ENCODE measurements at regions not wholly inside any gene's neighbourhood (a gene's known extent, or its start where the extent isn't known, plus 50 kb on each side); places are given as distances from the start of the nearest gene placed in this dataset.

DNA sequence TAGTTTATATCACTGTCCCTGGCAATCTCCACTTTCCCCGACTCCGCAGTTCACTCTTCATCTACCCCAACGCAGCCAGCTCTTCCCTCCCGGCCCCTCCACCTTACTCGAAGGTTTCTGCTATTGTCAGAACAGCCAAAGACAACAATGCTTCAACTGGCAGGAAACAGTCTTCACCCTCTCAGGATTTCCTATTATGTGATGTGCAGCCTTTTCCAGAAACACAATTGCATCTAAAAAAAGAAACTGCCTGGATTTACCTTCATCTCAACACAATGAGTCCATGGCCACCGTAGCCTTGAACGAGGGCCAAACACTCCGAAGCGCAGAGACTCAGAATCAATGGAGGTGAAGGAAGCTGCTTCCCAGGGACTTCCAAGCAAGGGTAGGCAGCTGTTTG lies 182.1 kb upstream of the TSC22D2 start:
- H3K79me1 ChIP-seq (ENCODE audit: low read depth, low read length) = no peaks in the 10 kb centered on the region
- no peak overlapping the region for H3K23ac ChIP-seq (ENCODE audit: low read depth, low read length, poor library complexity)
- H3K18ac ChIP-seq (ENCODE audit: low read length) = no peak overlapping the region
- no peak overlapping the region for H3K4ac ChIP-seq (ENCODE audit: low read length)
- H3K27me3 ChIP-seq (ENCODE audit: control insufficient read depth in 3 of 3, insufficient read depth in 3 of 3, low read depth in 1 of 3, low read length in 3 of 3) = peaks cover 0 to 4% (median 0%) of the 10 kb centered on the region in 3 experiments
- no peak overlapping the region for H2BK12ac ChIP-seq (ENCODE audit: low read length)
- no peak overlapping the region for H4K91ac ChIP-seq (ENCODE audit: low read depth, low read length, poor library complexity)
- H3K4me2 ChIP-seq (ENCODE audit: insufficient read depth, low read length, poor library complexity, severe bottlenecking) = no peak overlapping the region
- no peak overlapping the region for H3K27ac ChIP-seq (replicated peaks; ENCODE audit: low read length)
- WGBS, 2 donors (ENCODE audit: extremely low coverage in 2 of 2, insufficient read length in 2 of 2, insufficient replicate concordance in 1 of 2) = no CpG with 5 or more reads among the region's 9 CpGs
- H3K9me3 ChIP-seq (replicated peaks in 1 of 2; ENCODE audit: control insufficient read depth in 2 of 2, insufficient read depth in 1 of 2, low read depth in 1 of 2, low read length in 2 of 2) = no peaks in the 10 kb centered on the region
- H3K4me1 ChIP-seq (ENCODE audit: control insufficient read depth in 2 of 2, insufficient read depth in 1 of 2, low read depth in 1 of 2, low read length in 2 of 2) = peaks cover 10 to 12% of the 10 kb centered on the region in 2 donors
- H4K8ac ChIP-seq (ENCODE audit: low read depth, low read length) = no peak overlapping the region
- H2AK5ac ChIP-seq (ENCODE audit: low read depth, low read length) = no peak overlapping the region
- no peak overlapping the region for H3K14ac ChIP-seq (ENCODE audit: low read length)
- no peaks in the 10 kb centered on the region for H3K36me3 ChIP-seq (replicated peaks in 1 of 2; ENCODE audit: control insufficient read depth in 2 of 2, insufficient read depth in 2 of 2, low read length in 2 of 2)
- H2BK120ac ChIP-seq (ENCODE audit: low read depth, low read length) = no peak overlapping the region
- H3K4me3 ChIP-seq (ENCODE audit: low read length in 2 of 2) = no peak overlapping the region
- H2AFZ ChIP-seq (ENCODE audit: low read length) = peak overlapping the region; percentile 31
- H3K9ac ChIP-seq (ENCODE audit: low read depth, low read length, poor library complexity) = no peak overlapping the region
- no peak for DNase-seq (ENCODE audit: low spot score)
- no peak overlapping the region for H2BK15ac ChIP-seq (ENCODE audit: low read length)
- H2BK5ac ChIP-seq (ENCODE audit: low read length) = no peak overlapping the region

DNA sequence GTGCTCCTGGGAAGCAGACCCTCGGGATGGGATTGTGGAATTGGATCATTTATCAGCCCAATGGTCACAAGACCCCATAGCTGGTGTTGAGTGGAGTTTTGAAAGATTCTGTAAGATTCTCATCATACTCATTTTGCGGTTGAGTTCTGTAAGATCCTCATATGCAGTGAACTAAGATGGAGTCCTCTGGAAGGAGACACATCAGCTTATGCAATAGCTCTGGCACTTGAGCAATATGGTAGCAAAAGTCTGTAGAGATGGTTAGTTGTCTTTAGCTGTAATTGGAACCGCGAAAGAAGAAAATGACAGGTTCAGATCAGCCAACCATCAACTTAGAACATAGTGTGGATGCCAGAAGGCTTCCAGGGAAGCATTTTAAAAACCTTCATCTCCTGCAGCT lies 184.5 kb upstream of the TSC22D2 start:
- Histone ChIP-seq H3K27me3 (ENCODE audit: control insufficient read depth in 3 of 3, insufficient read depth in 3 of 3, low read depth in 1 of 3, low read length in 3 of 3) (peaks cover 0 to 4% (median 0%) of the 10 kb centered on the region in 3 experiments), H2BK5ac (ENCODE audit: low read length) (no peak overlapping the region), H3K4me3 (ENCODE audit: low read length in 2 of 2) (no peak overlapping the region), H3K4me1 (ENCODE audit: control insufficient read depth in 2 of 2, insufficient read depth in 1 of 2, low read depth in 1 of 2, low read length in 2 of 2) (peaks cover 11 to 12% of the 10 kb centered on the region in 2 donors), H3K27ac (replicated peaks; ENCODE audit: low read length) (no peak overlapping the region), H3K14ac (ENCODE audit: low read length) (no peak overlapping the region), H2BK15ac (ENCODE audit: low read length) (no peak overlapping the region), H4K91ac (ENCODE audit: low read depth, low read length, poor library complexity) (no peak overlapping the region), H3K36me3 (replicated peaks in 1 of 2; ENCODE audit: control insufficient read depth in 2 of 2, insufficient read depth in 2 of 2, low read length in 2 of 2) (no peaks in the 10 kb centered on the region), H2BK120ac (ENCODE audit: low read depth, low read length) (no peak overlapping the region), H3K23ac (ENCODE audit: low read depth, low read length, poor library complexity) (no peak overlapping the region), H2AFZ (ENCODE audit: low read length) (no peak overlapping the region), H3K79me1 (ENCODE audit: low read depth, low read length) (no peaks in the 10 kb centered on the region), H3K18ac (ENCODE audit: low read length) (no peak overlapping the region), H3K9me3 (replicated peaks in 1 of 2; ENCODE audit: control insufficient read depth in 2 of 2, insufficient read depth in 1 of 2, low read depth in 1 of 2, low read length in 2 of 2) (no peaks in the 10 kb centered on the region), H2AK5ac (ENCODE audit: low read depth, low read length) (no peak overlapping the region), H2BK12ac (ENCODE audit: low read length) (no peak overlapping the region), H3K4me2 (ENCODE audit: insufficient read depth, low read length, poor library complexity, severe bottlenecking) (no peak overlapping the region), H3K9ac (ENCODE audit: low read depth, low read length, poor library complexity) (no peak overlapping the region), H4K8ac (ENCODE audit: low read depth, low read length) (no peak overlapping the region), H3K4ac (ENCODE audit: low read length) (no peak overlapping the region)
- no peak for DNase-seq (ENCODE audit: low spot score)
- no CpG with 5 or more reads among the region's 4 CpGs for WGBS, 2 donors (ENCODE audit: extremely low coverage in 2 of 2, insufficient read length in 2 of 2, insufficient replicate concordance in 1 of 2)

DNA sequence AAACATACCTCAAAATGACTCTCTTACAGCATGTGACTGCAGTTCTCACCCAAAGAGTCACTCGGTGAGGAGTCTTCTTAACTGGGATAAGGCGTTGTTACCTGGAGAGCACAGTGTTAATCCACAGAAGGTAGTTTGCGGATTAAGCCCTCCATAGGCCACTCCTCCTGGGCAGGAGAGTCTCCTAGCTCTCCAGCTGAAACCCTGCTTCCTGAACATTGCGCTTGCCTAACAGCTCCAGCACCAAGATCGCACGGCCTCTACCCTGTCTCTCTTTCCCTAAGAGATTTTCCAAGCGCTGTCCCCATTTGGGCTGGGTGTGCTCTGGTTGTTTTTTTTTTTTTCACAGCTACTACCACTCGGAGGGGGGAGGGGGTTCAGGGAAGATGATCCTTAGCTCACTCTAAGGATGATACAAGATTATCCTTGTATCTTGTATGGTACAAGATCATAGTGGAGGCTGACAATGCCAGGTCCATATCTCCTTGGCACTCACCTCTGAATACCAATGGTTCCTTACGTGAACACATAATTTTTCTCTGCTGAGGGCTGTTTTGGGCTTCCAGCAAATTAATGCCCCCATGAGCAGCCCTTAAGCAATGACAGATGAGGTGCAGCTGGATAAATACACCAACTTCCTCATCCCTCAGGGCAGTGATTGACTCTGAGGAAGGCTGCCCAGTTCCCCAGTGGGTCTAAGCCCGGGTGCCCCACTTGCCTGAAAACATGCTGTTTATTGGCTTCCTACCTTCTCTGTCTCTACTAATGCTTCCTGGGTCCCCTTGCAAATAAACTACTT lies 185.2 kb upstream of the TSC22D2 start:
- peaks cover under 1 to 2% of the 10 kb centered on the region in 2 donors for H3K9me3 ChIP-seq (replicated peaks in 1 of 2; ENCODE audit: control insufficient read depth in 2 of 2, insufficient read depth in 1 of 2, low read depth in 1 of 2, low read length in 2 of 2)
- no peak for DNase-seq (ENCODE audit: low spot score)

DNA sequence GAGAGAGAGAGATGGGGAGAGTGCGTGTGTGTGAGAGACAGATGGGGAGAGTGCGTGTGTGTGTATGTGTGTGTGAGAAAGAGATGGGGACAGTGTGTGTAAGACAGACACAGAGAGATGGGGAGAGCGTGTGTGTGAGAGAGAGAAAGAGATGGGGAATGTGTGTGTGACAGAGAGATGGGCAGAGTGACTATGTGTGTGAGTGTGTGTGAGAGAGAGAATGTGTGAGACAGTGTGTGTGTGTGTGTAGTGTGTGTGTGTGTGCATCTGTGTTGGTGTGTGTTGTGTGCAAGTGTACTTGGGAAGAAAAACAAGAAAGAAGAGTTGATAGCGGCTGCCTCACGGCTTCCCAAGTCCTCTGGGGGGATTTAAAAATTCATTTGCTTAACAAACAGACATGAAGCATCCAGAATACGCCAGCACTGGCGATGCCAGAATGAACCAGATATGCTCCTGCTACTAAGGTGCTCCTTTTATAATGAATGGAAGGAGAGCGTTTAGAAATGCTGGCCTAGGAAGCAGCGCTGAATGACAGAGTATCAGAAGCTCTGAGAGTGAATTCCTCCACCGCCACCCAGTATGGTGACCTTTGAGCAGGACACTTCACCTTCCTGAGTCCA lies 186.1 kb upstream of the TSC22D2 start:
- H4K91ac ChIP-seq (ENCODE audit: low read depth, low read length, poor library complexity) = peak overlapping the region; percentile 56
- no peak for DNase-seq (ENCODE audit: low spot score)

More for the DNA sequence above, 185.2 kb upstream of the TSC22D2 start:
- Histone ChIP-seq H3K4me3 (ENCODE audit: low read length in 2 of 2) (no peak overlapping the region), H3K23ac (ENCODE audit: low read depth, low read length, poor library complexity) (no peak overlapping the region), H2BK5ac (ENCODE audit: low read length) (no peak overlapping the region), H3K79me1 (ENCODE audit: low read depth, low read length) (no peaks in the 10 kb centered on the region), H3K18ac (ENCODE audit: low read length) (no peak overlapping the region), H3K36me3 (replicated peaks in 1 of 2; ENCODE audit: control insufficient read depth in 2 of 2, insufficient read depth in 2 of 2, low read length in 2 of 2) (no peaks in the 10 kb centered on the region), H2AK5ac (ENCODE audit: low read depth, low read length) (no peak overlapping the region), H4K91ac (ENCODE audit: low read depth, low read length, poor library complexity) (no peak overlapping the region), H3K27ac (replicated peaks; ENCODE audit: low read length) (no peak overlapping the region), H2BK15ac (ENCODE audit: low read length) (no peak overlapping the region), H4K8ac (ENCODE audit: low read depth, low read length) (no peak overlapping the region), H3K4me1 (ENCODE audit: control insufficient read depth in 2 of 2, insufficient read depth in 1 of 2, low read depth in 1 of 2, low read length in 2 of 2) (peaks cover 10 to 12% of the 10 kb centered on the region in 2 donors), H2BK12ac (ENCODE audit: low read length) (no peak overlapping the region), H3K27me3 (ENCODE audit: control insufficient read depth in 3 of 3, insufficient read depth in 3 of 3, low read depth in 1 of 3, low read length in 3 of 3) (peaks cover 0 to 4% (median 0%) of the 10 kb centered on the region in 3 experiments), H3K9ac (ENCODE audit: low read depth, low read length, poor library complexity) (no peak overlapping the region), H3K4me2 (ENCODE audit: insufficient read depth, low read length, poor library complexity, severe bottlenecking) (no peak overlapping the region), H3K4ac (ENCODE audit: low read length) (no peak overlapping the region), H3K14ac (ENCODE audit: low read length) (no peak overlapping the region), H2BK120ac (ENCODE audit: low read depth, low read length) (no peak overlapping the region), H2AFZ (ENCODE audit: low read length) (no peak overlapping the region)
- no CpG with 5 or more reads among the region's 10 CpGs for WGBS, 2 donors (ENCODE audit: extremely low coverage in 2 of 2, insufficient read length in 2 of 2, insufficient replicate concordance in 1 of 2)

More for the DNA sequence above, 186.1 kb upstream of the TSC22D2 start:
- H2AK5ac ChIP-seq (ENCODE audit: low read depth, low read length) = no peak overlapping the region
- H3K14ac ChIP-seq (ENCODE audit: low read length) = no peak overlapping the region
- no peak overlapping the region for H4K8ac ChIP-seq (ENCODE audit: low read depth, low read length)
- H2BK15ac ChIP-seq (ENCODE audit: low read length) = no peak overlapping the region
- H3K27ac ChIP-seq (replicated peaks; ENCODE audit: low read length) = no peak overlapping the region
- WGBS, 2 donors (ENCODE audit: extremely low coverage in 2 of 2, insufficient read length in 2 of 2, insufficient replicate concordance in 1 of 2) = 100% methylated on average over 2 to 3 of the region's 10 CpGs
- peaks cover 0 to 4% (median 0%) of the 10 kb centered on the region in 3 experiments for H3K27me3 ChIP-seq (ENCODE audit: control insufficient read depth in 3 of 3, insufficient read depth in 3 of 3, low read depth in 1 of 3, low read length in 3 of 3)
- H3K18ac ChIP-seq (ENCODE audit: low read length) = no peak overlapping the region
- peaks cover 5 to 6% of the 10 kb centered on the region in 2 donors for H3K9me3 ChIP-seq (replicated peaks in 1 of 2; ENCODE audit: control insufficient read depth in 2 of 2, insufficient read depth in 1 of 2, low read depth in 1 of 2, low read length in 2 of 2)
- H2BK12ac ChIP-seq (ENCODE audit: low read length) = no peak overlapping the region
- H3K4ac ChIP-seq (ENCODE audit: low read length) = no peak overlapping the region
- no peak overlapping the region for H3K4me2 ChIP-seq (ENCODE audit: insufficient read depth, low read length, poor library complexity, severe bottlenecking)
- H3K9ac ChIP-seq (ENCODE audit: low read depth, low read length, poor library complexity) = no peak overlapping the region
- H3K4me1 ChIP-seq (ENCODE audit: control insufficient read depth in 2 of 2, insufficient read depth in 1 of 2, low read depth in 1 of 2, low read length in 2 of 2) = peaks cover 9 to 12% of the 10 kb centered on the region in 2 donors
- peak overlapping the region; percentile 93 for H2AFZ ChIP-seq (ENCODE audit: low read length)
- peak overlapping the region in 1 of 2 donors; percentile 36 for H3K4me3 ChIP-seq (ENCODE audit: low read length in 2 of 2)
- H3K79me1 ChIP-seq (ENCODE audit: low read depth, low read length) = no peaks in the 10 kb centered on the region
- H2BK5ac ChIP-seq (ENCODE audit: low read length) = no peak overlapping the region
- peak overlapping the region; percentile 11 for H3K23ac ChIP-seq (ENCODE audit: low read depth, low read length, poor library complexity)
- H3K36me3 ChIP-seq (replicated peaks in 1 of 2; ENCODE audit: control insufficient read depth in 2 of 2, insufficient read depth in 2 of 2, low read length in 2 of 2) = no peaks in the 10 kb centered on the region
- H2BK120ac ChIP-seq (ENCODE audit: low read depth, low read length) = no peak overlapping the region
